ENCODE measurements at regions not wholly inside any gene's neighbourhood (a gene's known extent, or its start where the extent isn't known, plus 50 kb on each side); places are given as distances from the start of the nearest gene placed in this dataset.

- TF ChIP-seq CTCF (conservative IDR thresholded peaks at IDR 0.05) = no peak
- H3K36me3 Mint-ChIP-seq (ENCODE audit: low read depth) = peaks cover 5% of the 10 kb centered on the region
- no peak overlapping the region for H3K27ac ChIP-seq (ENCODE audit: low read depth, low read length)
- H3K4me3 Mint-ChIP-seq = no peak overlapping the region
- peaks cover 13% of the 10 kb centered on the region for H3K27me3 ChIP-seq (ENCODE audit: control insufficient read depth, insufficient read depth, low read length, poor library complexity, severe bottlenecking)
- H3K27ac Mint-ChIP-seq = no peak overlapping the region
- peaks cover 17% of the 10 kb centered on the region for H3K27me3 Mint-ChIP-seq (ENCODE audit: insufficient read depth)
- no peaks in the 10 kb centered on the region for H3K36me3 ChIP-seq (ENCODE audit: control insufficient read depth, insufficient read depth, low read length)
- no peak overlapping the region for H3K9ac ChIP-seq (ENCODE audit: extremely low read depth, low read length, poor library complexity, severe bottlenecking)
- H3K9me3 Mint-ChIP-seq = peaks cover 14% of the 10 kb centered on the region
- no peak for DNase-seq
- peaks cover 4% of the 10 kb centered on the region for H3K4me1 Mint-ChIP-seq
- H3K4me1 ChIP-seq (ENCODE audit: control insufficient read depth, insufficient read depth, low read length) = no peaks in the 10 kb centered on the region
- WGBS, 2 experiments (ENCODE audit: insufficient coverage in 1 of 2, insufficient read length in 1 of 2) = 93 to 95% methylated on average over 6 to 10 of the region's 10 CpGs
- no peak overlapping the region for H3K4me3 ChIP-seq (ENCODE audit: low read length)
- peaks cover 9% of the 10 kb centered on the region for H3K9me3 ChIP-seq (ENCODE audit: control insufficient read depth, low read length)
Observed at GRCh38 chr20:16216227-16216913, 356.9 kb downstream of the KIF16B start.

- Mint-ChIP-seq H3K4me1 (peaks cover 4% of the 10 kb centered on the region), H3K27me3 (ENCODE audit: insufficient read depth) (peaks cover 17% of the 10 kb centered on the region), H3K9me3 (peaks cover 6% of the 10 kb centered on the region), H3K36me3 (ENCODE audit: low read depth) (no peaks in the 10 kb centered on the region), H3K27ac (no peak overlapping the region), H3K4me3 (no peak overlapping the region)
- WGBS, 2 experiments (ENCODE audit: insufficient coverage in 1 of 2, insufficient read length in 1 of 2) = 47 to 78% methylated on average over 3 to 4 of the region's 4 CpGs
- H3K27me3 ChIP-seq (ENCODE audit: control insufficient read depth, insufficient read depth, low read length, poor library complexity, severe bottlenecking) = peaks cover 13% of the 10 kb centered on the region
- no peaks in the 10 kb centered on the region for H3K36me3 ChIP-seq (ENCODE audit: control insufficient read depth, insufficient read depth, low read length)
- no peak overlapping the region for H3K4me3 ChIP-seq (ENCODE audit: low read length)
- no peak overlapping the region for H3K9ac ChIP-seq (ENCODE audit: extremely low read depth, low read length, poor library complexity, severe bottlenecking)
- H3K9me3 ChIP-seq (ENCODE audit: control insufficient read depth, low read length) = no peaks in the 10 kb centered on the region
- DNase-seq = no peak
- H3K4me1 ChIP-seq (ENCODE audit: control insufficient read depth, insufficient read depth, low read length) = no peaks in the 10 kb centered on the region
- H3K27ac ChIP-seq (ENCODE audit: low read depth, low read length) = no peak overlapping the region
- no peak for TF ChIP-seq CTCF (conservative IDR thresholded peaks at IDR 0.05)
Observed at GRCh38 chr20:16215041-16215440, 358.2 kb downstream of the KIF16B start.

- Histone ChIP-seq H3K27me3 (ENCODE audit: control insufficient read depth, insufficient read depth, low read length, poor library complexity, severe bottlenecking) (no peaks in the 10 kb centered on the region), H3K9ac (ENCODE audit: extremely low read depth, low read length, poor library complexity, severe bottlenecking) (no peak overlapping the region), H3K4me3 (ENCODE audit: low read length) (no peak overlapping the region), H3K36me3 (ENCODE audit: control insufficient read depth, insufficient read depth, low read length) (no peaks in the 10 kb centered on the region), H3K9me3 (ENCODE audit: control insufficient read depth, low read length) (no peaks in the 10 kb centered on the region), H3K27ac (ENCODE audit: low read depth, low read length) (no peak overlapping the region), H3K4me1 (ENCODE audit: control insufficient read depth, insufficient read depth, low read length) (no peaks in the 10 kb centered on the region)
- H3K4me3 Mint-ChIP-seq = no peak overlapping the region
- WGBS, 2 experiments (ENCODE audit: insufficient coverage in 1 of 2, insufficient read length in 1 of 2) = 85 to 89% methylated on average over 4 to 5 of the region's 6 CpGs
- no peaks in the 10 kb centered on the region for H3K9me3 Mint-ChIP-seq
- peaks cover 4% of the 10 kb centered on the region for H3K4me1 Mint-ChIP-seq
- no peaks in the 10 kb centered on the region for H3K36me3 Mint-ChIP-seq (ENCODE audit: low read depth)
- no peak overlapping the region for H3K27ac Mint-ChIP-seq
- no peak for TF ChIP-seq CTCF (conservative IDR thresholded peaks at IDR 0.05)
- H3K27me3 Mint-ChIP-seq (ENCODE audit: insufficient read depth) = peaks cover 3% of the 10 kb centered on the region
- DNase-seq = no peak
Observed at GRCh38 chr20:16212790-16213189, 360.5 kb downstream of the KIF16B start.
